ENCODE measurements at regions not wholly inside any gene's neighbourhood (a gene's known extent, or its start where the extent isn't known, plus 50 kb on each side); places are given as distances from the start of the nearest gene placed in this dataset.

DNA sequence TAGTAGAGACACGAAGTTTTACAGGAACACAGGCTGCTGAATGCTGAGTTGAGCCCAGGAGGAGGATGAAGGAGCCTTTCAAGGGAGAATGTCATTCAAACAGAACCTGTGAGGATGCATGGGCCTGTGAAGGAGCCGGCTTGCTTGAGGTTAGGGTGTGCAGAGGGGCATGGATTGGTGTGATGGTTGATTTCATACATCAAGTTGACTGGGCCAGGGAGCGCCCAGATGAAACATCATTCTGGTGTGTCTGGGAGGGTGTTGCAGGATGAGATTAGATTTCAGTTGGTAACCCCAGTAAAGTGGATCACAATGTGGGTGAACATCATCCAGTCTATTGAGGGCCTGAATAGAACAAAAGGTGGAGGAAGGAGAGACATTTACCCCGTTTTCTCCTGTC, 243.6 kb downstream of the EDEM1 start:
- no peak for DNase-seq

DNA sequence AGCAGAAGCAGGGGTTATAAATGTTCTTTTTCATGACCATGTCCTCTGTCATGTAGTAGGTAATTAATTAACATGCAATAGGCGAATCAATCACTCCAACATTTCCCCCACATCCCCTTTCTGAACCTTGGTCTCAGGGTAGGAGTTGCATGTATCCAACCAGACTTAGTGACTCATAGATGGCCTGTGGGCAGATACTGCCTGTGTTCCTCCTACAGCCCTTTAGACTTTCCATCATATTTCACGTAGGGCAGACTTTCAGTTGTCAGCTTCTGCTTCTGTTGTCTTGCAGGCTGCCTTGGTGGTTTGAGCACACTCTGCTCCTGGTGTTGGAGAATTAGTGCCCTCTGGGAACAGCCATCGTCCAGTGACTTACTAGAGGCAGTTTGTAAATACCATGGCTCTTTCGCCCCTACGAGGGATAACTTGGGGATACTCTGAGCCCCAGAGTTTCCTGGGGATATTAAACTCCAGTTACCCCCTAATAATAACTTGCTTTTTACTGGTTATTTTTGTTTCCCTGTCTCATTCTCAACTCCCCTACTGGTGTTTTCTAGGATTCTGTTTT, 244.4 kb downstream of the EDEM1 start:
- no peak for DNase-seq

- DNase-seq: no peak
Measured at GRCh38 chr3:5437296-5437782, 249.8 kb downstream of the EDEM1 start.

- DNase-seq: no peak
Measured at GRCh38 chr3:5437783-5438323, 250.3 kb downstream of the EDEM1 start.

GRCh38 chr3:5441401-5441800, 253.9 kb downstream of the EDEM1 start:
- no peak for DNase-seq

GRCh38 chr3:5442106-5442785, 254.7 kb downstream of the EDEM1 start:
- no peak for DNase-seq

DNA sequence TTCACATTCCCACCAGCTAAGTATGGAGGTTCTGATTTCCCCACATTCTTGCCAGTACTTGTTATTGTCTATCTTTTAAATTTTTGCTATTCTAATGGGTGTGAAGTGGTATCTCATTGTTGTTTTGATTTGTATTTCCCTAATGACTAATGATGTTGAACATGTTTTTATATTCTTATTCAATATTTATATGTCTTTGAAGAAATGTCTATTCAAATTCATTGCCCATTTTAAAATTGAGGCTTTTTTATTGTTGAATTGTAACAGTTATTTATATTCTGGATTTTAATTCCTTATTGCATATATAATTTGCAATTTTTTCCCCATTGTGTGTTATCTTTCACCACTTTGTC, 255.3 kb downstream of the EDEM1 start:
- no peak for DNase-seq

- DNase-seq: no peak
Measured at GRCh38 chr3:5444253-5444652, 256.7 kb downstream of the EDEM1 start.

DNA sequence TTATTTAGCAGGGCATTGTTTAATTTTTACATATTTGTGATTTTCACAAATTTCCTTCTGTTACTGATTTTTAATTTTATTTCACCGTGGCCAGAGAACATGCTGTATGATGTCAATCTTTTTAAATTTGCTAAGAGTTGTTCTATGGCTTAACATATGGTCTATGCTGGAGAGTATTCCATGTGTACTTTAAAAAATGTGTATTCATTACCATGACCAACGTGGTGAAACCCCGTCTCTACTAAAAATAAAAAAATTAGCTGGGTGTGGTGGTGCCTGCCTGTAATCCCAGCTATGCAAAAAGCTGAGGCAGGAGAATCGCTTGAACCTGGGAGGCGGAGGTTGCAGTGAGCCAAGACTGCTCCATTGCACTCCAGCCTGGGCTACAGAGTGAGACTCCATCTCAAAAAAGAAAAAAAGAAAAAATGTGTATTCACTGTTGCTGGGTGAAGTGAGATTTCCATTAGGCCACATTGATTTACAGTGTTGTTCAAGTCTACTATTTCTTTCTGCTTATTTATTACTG, 258.2 kb downstream of the EDEM1 start:
- no peak for DNase-seq

GRCh38 chr3:5448246-5448645, 260.7 kb downstream of the EDEM1 start:
- DNase-seq: no peak

DNA sequence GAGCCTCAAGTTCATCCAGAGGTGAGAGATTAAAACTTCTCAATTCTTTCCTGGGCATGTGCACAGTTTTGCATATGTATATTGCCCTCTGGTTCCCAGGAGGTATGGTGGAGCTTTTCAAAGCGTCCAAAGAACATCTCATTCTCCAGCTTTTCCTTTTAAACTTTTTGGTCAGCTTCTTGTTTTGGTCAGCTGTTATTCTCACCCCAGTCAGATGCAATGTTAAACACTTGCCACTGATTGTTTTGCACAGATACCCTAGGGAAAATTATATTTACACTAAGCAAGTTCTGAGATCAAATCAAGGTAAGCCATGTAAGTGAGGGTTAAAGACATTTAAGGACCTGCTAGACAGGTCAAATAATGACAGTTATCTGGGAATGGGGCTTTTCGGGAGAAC, 261.3 kb downstream of the EDEM1 start:
- DNase-seq: no peak

- no peak for DNase-seq
Measured at GRCh38 chr3:5456199-5456598, 268.7 kb downstream of the EDEM1 start.

DNA sequence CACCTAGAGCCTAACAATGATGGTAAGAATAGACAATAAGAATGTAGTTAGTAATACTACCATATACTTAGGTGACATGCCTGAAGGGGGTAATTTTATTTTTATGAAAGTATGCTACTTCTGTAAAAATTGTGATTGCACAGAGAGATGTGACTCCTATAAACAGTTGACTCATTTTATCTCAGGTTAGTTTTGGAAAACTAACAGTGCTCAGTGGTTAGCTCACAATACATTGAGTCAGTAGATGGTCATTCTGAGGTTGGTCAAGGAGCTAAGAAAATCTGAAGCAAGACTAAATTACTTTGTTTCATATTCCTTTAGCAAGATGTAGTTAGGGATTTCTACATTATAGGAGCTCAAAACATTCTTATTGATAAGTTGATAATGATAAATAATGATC, 271.0 kb downstream of the EDEM1 start:
- DNase-seq: no peak

DNA sequence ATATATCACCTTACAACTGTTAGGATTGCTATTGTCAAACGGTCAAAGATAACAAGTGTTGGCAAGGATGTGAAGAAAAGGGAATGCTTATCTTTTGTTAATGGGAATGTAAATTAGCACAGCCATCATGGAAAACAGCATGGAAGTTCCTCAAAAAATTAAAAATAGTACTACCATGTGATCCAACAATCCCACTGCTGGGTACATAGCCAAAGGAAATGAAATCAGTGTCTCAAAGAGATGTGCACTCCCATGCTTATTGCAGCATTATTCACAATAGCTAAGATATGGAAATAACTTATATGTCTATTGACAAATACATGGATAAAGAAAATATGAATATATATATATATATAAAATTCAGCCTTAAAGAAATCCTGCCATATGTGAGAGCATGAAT, 274.6 kb downstream of the EDEM1 start:
- no peak for DNase-seq

- no peak for DNase-seq
Measured at GRCh38 chr3:5463991-5464390, 276.5 kb downstream of the EDEM1 start.

- no peak for DNase-seq
Measured at GRCh38 chr3:5464649-5465048, 277.1 kb downstream of the EDEM1 start.

GRCh38 chr3:5465183-5465582, 277.7 kb downstream of the EDEM1 start:
- no peak for DNase-seq

GRCh38 chr3:5466065-5466464, 278.6 kb downstream of the EDEM1 start:
- DNase-seq: no peak

GRCh38 chr3:5466717-5467116, 279.2 kb downstream of the EDEM1 start:
- DNase-seq: no peak

- DNase-seq: no peak
Measured at GRCh38 chr3:5473471-5473870, 286.0 kb downstream of the EDEM1 start.

GRCh38 chr3:5476403-5476802, 288.9 kb downstream of the EDEM1 start:
- no peak for DNase-seq

GRCh38 chr3:5479229-5479799, 291.8 kb downstream of the EDEM1 start:
- DNase-seq: no peak

DNA sequence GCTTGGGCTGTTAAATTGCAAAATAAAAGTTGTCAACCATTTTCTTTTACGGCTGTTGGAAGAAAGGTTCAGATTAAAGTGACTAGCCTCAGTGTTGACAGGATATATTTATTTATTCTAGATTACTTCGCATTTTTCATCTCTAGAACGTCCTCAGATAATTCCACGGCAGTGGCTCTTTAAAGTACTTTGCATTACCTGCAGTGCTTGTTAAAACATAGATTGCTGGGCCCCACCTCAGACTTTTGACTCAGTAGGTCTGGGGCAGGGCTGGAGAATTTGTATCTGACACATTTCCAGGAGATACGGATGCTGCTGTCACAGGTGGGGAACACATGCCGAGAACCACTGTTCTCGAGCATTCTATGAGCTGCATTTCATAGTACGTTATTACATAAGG, 292.7 kb downstream of the EDEM1 start:
- DNase-seq: no peak

DNA sequence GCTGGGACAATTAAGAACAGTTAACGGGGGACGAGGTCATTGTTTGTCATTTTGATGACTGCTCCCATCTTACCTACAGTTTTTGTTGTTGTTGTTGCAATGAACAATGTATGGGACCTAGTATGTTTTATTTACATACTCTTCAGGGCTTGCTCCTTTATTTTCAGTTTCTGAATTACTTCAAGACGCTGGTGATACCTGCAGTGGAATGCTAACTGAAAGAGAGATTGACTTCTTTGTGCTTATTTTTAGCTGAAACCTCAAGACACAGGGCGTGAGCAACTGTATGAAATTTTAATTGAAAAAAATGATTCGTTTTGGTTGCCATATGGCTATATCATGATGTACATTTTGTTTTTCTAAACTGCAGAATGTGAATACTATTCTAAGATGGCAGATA, 297.9 kb downstream of the EDEM1 start:
- DNase-seq: no peak
